Activated CD8-positive, alpha-beta memory T cell treated with anti-CD3 and anti-CD28 coated beads for 36 hours (primary cell): ENCODE measurements at regions not wholly inside any gene's neighbourhood (a gene's known extent, or its start where the extent isn't known, plus 50 kb on each side); places are given as distances from the start of the nearest gene placed in this dataset.
"Not testable (repeated sequence)": the region's sequence is repeated elsewhere in the genome, so short reads cannot be mapped to it uniquely, and the experiment has no call there.

ENCODE experiments used
- CTCF ChIA-PET: fragments of 350-600 bp; sonication (Branson Sonifier 250); formaldehyde crosslinking; loops from one replicate; lab custom pipeline; 2021; ENCODE audit warnings: antibody characterized with exemption; lab: Charles Lee
- POLR2A ChIA-PET: fragments of 350-600 bp; sonication (Branson Sonifier 250); formaldehyde crosslinking; loops from one replicate; lab custom pipeline; 2021; ENCODE audit warnings: antibody characterized with exemption; lab: Charles Lee

DNA sequence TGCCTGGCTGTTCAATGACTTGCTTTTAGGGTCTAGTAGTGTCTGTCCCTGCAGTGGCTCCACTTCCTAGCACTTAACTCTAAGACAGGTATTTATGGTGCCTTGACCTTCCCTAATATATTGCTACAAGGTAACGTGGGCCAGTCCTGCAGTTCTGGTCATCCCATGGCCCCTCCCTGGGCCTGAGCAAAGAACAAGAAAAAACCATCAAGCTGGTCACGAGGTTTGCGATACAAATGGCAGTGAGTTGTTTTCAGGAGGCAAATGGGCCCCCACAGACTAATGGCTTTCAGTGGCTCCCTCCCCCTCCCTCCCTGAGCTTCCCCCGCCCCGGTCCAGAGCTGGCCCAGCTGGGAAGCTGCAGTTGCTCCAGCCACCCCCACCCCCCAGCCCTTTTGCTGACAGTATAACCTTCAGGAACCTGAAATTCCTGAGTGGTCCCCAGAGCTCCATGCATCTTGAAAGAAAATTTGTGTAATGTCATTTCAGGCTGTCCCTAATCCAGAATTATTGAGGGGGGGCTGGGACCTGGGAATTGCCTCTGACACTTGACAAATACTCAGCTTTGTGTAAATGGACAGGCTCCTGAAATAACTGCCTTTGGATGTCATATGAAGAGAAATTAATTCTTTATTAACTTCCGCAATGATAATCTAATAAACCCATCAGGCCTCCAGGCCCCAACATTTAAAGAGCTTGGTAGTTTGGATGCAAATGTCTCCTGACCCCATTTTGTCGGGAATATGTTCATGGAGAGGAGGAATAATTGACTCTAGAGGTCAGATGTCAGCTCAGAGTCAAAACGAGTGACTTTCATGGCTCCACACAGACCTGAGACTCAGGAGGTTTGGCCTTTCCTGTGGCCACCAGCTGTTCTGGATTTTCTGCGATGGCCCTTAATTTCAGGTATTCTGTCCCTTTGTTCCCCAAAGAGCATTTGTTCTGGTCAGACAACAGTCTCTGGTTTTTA is 153.2 kb upstream of the TOP1 start:
- POLR2A ChIA-PET, result no interaction called here
- CTCF ChIA-PET, result no interaction called here

GRCh38 chr20:40878099-40878498 is 150.5 kb upstream of the TOP1 start:
- CTCF ChIA-PET, POLR2A ChIA-PET: not testable (repeated sequence)

- CTCF ChIA-PET, result no interaction called here
- POLR2A ChIA-PET, result no interaction called here
These were observed 148.4 kb upstream of the TOP1 start for GRCh38 chr20:40880063-40880728.

DNA sequence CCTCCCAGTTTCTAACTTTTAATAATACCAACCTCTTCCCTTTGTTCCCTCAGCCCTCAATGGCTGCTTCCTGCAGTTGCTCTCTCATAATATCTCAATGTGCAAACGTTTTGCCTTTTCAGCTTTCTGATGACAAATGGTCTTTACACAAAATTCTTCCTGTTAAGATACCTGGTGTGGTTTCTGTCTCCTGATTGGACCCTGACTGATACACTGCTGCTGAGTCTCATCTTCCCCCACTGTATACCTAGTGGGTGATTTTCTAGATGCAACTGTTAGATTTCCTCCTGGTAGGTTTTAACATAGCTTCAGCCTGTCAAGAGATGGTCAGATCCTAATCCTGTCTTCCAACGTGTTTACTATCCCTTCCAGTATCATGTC is 147.9 kb upstream of the TOP1 start:
- ChIA-PET CTCF (no interaction called here), POLR2A (no interaction called here)

DNA sequence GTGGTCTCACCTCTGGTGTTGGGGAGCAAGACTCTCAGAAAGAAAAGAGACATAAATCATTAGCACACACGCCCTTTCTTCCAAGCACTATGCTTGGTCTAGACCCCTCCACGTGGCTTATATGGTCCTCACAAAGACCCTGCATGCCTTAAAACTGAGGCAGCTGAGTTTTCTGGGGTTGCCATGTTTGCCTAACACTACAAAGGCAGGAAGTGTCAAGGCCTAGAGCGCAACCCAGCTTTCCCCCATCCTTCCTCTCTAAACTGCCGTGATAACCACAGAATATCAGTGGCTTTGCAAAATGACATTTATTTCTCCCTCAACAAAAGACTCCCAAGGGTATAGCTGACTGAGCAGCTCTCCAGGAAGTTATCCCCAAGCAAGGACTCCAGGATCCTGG is 146.5 kb upstream of the TOP1 start:
- CTCF ChIA-PET, result no interaction called here
- POLR2A ChIA-PET, result no interaction called here

- CTCF ChIA-PET, result no interaction called here
- POLR2A ChIA-PET, result no interaction called here
These were observed 145.5 kb upstream of the TOP1 start for GRCh38 chr20:40883097-40883496.

- CTCF ChIA-PET, result no interaction called here
- POLR2A ChIA-PET, result no interaction called here
These were observed 141.5 kb upstream of the TOP1 start for GRCh38 chr20:40887105-40887504.

DNA sequence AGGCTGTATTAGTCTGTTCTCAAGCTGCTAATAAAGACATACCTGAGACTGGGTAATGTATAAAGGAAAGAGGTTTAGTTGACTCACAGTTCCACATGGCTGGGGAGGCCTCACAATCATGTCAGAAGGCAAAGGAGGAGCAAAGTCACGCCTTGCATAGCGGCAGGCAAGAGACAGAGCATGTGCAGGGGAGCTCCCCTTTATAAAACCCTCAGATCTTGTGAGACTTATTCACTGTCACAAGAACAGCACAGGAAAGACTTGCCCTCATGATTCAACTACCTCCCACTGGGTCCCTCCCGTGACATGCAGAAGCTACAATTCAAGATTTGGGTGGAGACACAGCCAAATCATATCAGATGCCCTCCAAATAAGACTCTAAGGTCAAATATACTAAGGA is 139.4 kb upstream of the TOP1 start:
- CTCF ChIA-PET, POLR2A ChIA-PET: not testable (repeated sequence)

GRCh38 chr20:40890181-40890580 is 138.4 kb upstream of the TOP1 start:
- POLR2A ChIA-PET, result no interaction called here
- CTCF ChIA-PET, result no interaction called here

GRCh38 chr20:40890635-40891034 is 138.0 kb upstream of the TOP1 start:
- ChIA-PET POLR2A (no interaction called here), CTCF (no interaction called here)

- ChIA-PET POLR2A (no interaction called here), CTCF (interaction anchor here (2.8 kb wide), 1 partner anchor 71 kb away, joined by 8 read pairs; no protein-coding TSS in a partner anchor)
These were observed 137.3 kb upstream of the TOP1 start for GRCh38 chr20:40891351-40891750.

DNA sequence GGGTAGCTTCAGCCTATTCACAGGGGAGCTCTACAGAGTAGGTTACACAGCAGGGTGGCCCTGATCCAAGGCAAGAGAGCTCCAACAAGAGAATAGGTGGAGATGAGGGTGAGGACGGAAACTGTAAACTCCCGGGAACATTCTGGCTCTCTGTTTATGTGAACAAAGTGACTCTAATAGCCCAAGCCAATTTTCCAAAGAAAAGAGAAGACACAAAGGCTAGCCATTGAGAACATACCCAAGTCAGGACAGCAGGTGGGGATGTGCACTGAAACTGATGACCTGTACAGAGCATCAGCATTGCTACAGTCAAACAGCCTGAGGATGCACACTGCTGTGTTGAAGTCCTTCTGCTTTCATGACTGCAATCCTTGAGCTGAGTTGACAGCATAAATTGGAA is 136.0 kb upstream of the TOP1 start:
- ChIA-PET CTCF (interaction anchor here (2.8 kb wide), 1 partner anchor 70 kb away, joined by 8 read pairs; no protein-coding TSS in a partner anchor), POLR2A (no interaction called here)

DNA sequence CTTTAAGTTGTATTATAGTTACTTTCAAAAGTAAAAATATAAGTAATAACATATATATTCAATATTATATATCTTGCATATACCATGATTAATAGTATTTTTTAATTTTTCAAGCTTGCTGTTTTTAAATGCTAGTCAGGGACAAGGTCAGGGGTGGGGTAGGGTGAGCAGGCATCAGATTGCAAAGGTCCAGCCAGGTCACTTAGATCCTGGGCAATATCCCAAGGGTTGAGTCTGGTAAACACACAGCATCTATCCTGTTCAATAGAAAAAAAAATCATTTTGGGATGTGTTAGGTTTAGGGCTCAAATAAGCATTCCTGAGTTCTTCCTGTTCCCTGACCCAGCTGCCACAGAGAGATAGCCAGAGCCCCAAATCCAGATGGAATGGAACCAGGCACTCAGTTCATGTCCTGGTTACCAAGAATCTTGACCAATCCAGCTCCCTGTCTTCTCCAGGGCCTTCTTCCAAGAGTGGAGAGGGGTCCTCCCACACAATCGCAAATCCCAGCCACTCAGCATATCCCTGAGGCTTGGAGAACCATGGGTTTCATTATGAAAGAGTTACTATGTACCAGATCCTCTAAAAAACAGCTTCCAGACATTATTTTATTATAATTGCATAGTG is 134.9 kb upstream of the TOP1 start:
- POLR2A ChIA-PET, result no interaction called here
- CTCF ChIA-PET, result interaction anchor here (2.8 kb wide), 1 partner anchor 69 kb away, joined by 8 read pairs; no protein-coding TSS in a partner anchor

DNA sequence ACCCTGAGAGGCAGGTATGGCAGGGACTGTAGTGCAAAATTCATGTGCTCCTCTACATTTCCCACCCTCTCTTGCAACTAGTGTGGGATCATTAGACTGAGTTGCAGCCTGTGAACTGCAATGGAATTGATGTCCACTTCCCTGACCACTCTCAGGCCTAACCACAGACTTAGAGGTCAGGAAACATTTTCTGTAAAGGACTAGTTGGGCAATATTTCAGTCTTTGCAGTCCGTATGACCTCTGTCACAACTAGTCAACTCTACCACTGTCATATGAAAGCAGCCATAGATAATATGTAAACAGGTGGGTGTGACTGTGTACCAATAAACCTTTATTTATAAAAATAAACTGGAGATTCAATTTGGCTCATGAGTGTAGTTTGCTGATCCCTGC is 134.4 kb upstream of the TOP1 start:
- ChIA-PET CTCF (interaction anchor here (2.8 kb wide), 1 partner anchor 69 kb away, joined by 8 read pairs; no protein-coding TSS in a partner anchor), POLR2A (no interaction called here)

DNA sequence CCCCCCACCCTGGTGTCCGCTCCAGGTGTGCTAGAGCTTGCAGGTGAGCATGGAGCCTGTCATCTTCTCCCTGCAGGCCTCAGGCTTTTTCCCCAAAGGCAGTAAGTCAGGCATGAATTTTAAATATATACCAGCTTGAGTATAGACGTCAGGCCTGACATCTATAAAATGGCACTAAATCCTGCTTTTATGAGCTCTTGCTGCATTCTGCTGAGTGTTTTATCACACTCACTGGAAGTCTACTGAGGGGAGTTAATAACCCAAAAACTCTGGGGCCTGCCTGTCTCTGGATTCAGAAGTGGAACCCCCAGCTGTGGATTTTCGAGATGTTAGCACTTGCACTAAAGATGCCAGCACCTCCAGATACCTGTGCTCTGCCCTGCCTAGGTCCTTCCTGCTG is 133.4 kb upstream of the TOP1 start:
- POLR2A ChIA-PET, result no interaction called here
- CTCF ChIA-PET, result no interaction called here

- CTCF ChIA-PET, result no interaction called here
These were observed 131.6 kb upstream of the TOP1 start for GRCh38 chr20:40896814-40897700.

GRCh38 chr20:40899344-40899743 is 129.3 kb upstream of the TOP1 start:
- ChIA-PET POLR2A (no interaction called here), CTCF (no interaction called here)

More at GRCh38 chr20:40896814-40897700, 131.6 kb upstream of the TOP1 start:
- POLR2A ChIA-PET, result no interaction called here

- CTCF ChIA-PET, result no interaction called here
- POLR2A ChIA-PET, result no interaction called here
These were observed 127.9 kb upstream of the TOP1 start for GRCh38 chr20:40900666-40901215.

- POLR2A ChIA-PET, result no interaction called here
- CTCF ChIA-PET, result no interaction called here
These were observed 126.0 kb upstream of the TOP1 start for GRCh38 chr20:40902661-40903060.
